ENCODE measurements at regions not wholly inside any gene's neighbourhood (a gene's known extent, or its start where the extent isn't known, plus 50 kb on each side); places are given as distances from the start of the nearest gene placed in this dataset.

GRCh38 chrX:25300994-25301393 lies 285.2 kb upstream of the ARX start:
- TF ChIP-seq FOXK2 (IDR thresholded peaks at IDR 0.05) (no peak), SNRNP70 (IDR thresholded peaks at IDR 0.05; ENCODE audit: low read depth, low read length) (no peak), PLSCR1 (CRISPR knock-in tag; IDR thresholded peaks at IDR 0.05; ENCODE audit: borderline replicate concordance) (no peak)
- TF ChIP-seq, protein P1, sequence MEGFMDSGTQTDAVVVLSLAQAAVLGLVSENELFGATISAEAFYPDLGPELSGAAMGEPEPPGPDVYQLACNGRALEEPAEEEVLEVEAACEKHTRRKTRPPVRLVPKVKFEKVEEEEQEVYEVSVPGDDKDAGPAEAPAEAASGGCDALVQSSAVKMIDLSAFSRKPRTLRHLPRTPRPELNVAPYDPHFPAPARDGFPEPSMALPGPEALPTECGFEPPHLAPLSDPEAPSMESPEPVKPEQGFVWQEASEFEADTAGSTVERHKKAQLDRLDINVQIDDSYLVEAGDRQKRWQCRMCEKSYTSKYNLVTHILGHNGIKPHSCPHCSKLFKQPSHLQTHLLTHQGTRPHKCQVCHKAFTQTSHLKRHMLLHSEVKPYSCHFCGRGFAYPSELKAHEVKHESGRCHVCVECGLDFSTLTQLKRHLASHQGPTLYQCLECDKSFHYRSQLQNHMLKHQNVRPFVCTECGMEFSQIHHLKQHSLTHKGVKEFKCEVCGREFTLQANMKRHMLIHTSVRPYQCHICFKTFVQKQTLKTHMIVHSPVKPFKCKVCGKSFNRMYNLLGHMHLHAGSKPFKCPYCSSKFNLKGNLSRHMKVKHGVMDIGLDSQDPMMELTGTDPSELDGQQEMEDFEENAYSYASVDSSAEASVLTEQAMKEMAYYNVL (CRISPR knock-in tag; IDR thresholded peaks at IDR 0.05; ENCODE audit: borderline replicate concordance) = no peak

Measured in HepG2 (cell line).